ENCODE measurements at regions not wholly inside any gene's neighbourhood (a gene's known extent, or its start where the extent isn't known, plus 50 kb on each side); places are given as distances from the start of the nearest gene placed in this dataset.

DNA sequence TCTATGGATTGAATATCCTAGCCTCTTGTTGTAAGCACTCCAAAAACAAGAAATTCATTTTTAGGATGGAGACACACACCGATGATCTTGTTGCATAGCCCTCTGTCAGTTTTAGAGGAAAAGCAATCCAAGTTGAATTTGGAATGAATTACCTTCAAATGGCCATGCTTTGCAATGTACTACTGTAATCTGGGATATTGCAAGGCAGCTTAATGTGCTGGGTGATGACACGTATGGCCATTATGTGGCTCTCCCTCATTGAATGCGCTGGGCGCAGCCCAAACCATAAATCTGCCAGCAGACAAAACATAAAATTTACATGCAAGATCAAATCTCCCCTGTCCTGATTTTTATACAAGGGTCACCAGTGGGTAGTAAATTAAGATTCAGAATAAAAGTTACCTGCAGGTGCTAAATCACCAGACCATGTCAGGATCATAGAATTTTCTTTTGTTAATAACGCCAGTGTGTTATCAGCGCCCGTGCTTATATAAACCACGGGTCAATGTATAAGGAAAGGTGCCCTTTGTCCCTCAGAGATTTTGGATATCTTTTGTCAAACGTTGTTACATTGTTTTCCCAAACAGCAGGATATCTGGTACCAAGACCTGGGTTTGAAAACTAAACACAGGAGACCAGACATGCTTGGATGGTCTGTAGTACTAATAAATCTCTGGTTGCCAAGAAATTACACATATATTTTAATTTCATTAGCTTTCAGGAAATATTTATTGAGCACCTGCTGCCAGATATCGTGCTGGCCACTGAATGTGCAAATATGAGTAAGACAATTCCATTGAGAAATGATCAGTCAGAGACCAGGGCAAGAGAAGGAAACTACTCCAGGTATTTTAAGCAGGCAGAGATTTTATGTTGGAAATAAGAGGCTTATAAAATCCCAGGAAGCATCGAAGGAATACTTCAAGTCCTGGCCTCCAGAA lies 237.1 kb downstream of the EBLN2 start:
- Histone ChIP-seq H3K9me1 (ENCODE audit: insufficient read depth, low read length) (no peaks in the 10 kb centered on the region), H2AFZ (replicated peaks; ENCODE audit: low read length, poor library complexity) (no peak overlapping the region), H3K4me2 (ENCODE audit: low read depth, low read length) (no peak overlapping the region), H3K14ac (replicated peaks; ENCODE audit: low read depth, low read length) (no peak overlapping the region), H3K27me3 (ENCODE audit: control insufficient read depth, insufficient read depth, low read length) (peaks cover 3% of the 10 kb centered on the region; the same call in 1 of the 2 replicates), H3K56ac (ENCODE audit: extremely low read depth, insufficient read depth, low read length) (no peak overlapping the region), H2BK120ac (ENCODE audit: low read depth, low read length) (no peak overlapping the region), H4K20me1 (ENCODE audit: insufficient read depth, low read length) (no peaks in the 10 kb centered on the region), H3K79me1 (ENCODE audit: low read depth in 1 of 2, low read length in 2 of 2) (no peaks in the 10 kb centered on the region), H2BK20ac (ENCODE audit: low read depth, low read length) (no peak overlapping the region), H4K8ac (ENCODE audit: low read depth in 2 of 2, low read length in 2 of 2) (no peak overlapping the region), H3K18ac (ENCODE audit: low read depth, low read length) (no peak overlapping the region), H2BK15ac (ENCODE audit: low read depth, low read length) (no peak overlapping the region), H3K9me3 (ENCODE audit: control insufficient read depth, insufficient read depth, low read length) (no peaks in the 10 kb centered on the region), H4K91ac (ENCODE audit: insufficient read depth, low read depth, low read length) (no peak overlapping the region), H2AK9ac (replicated peaks; ENCODE audit: low read depth, low read length, poor library complexity) (no peak overlapping the region), H3K4ac (ENCODE audit: low read depth, low read length) (no peak overlapping the region), H3K4me1 (ENCODE audit: control insufficient read depth, insufficient read depth, low read length) (no peaks in the 10 kb centered on the region), H3K27ac (ENCODE audit: insufficient read depth, low read length) (no peak overlapping the region), H2BK5ac (ENCODE audit: low read depth, low read length, poor library complexity, severe bottlenecking) (no peak overlapping the region), H3K36me3 (ENCODE audit: control insufficient read depth, insufficient read depth, low read length) (no peaks in the 10 kb centered on the region), H3K23ac (ENCODE audit: low read depth, low read length) (no peak overlapping the region), H3K9ac (ENCODE audit: low read depth, low read length) (no peak overlapping the region), H2AK5ac (ENCODE audit: low read depth, low read length) (no peak overlapping the region), H4K5ac (ENCODE audit: low read depth, low read length) (no peak overlapping the region), H3K4me3 (ENCODE audit: insufficient read depth, low read depth, low read length) (no peak overlapping the region)
- in situ Hi-C loops (cut with MboI; ENCODE audit: low sequenced_read_pairs) (no loop called here), dilution Hi-C loops (cut with HindIII; ENCODE audit: low sequenced_read_pairs, unreplicated experiment) (no loop called here), intact Hi-C loops (cut with micrococcal nuclease) (no loop called here)
- TF ChIP-seq MAFK (IDR thresholded peaks at IDR 0.05; ENCODE audit: low read depth, low read length), result no peak
- TF ChIP-seq, protein P1, sequence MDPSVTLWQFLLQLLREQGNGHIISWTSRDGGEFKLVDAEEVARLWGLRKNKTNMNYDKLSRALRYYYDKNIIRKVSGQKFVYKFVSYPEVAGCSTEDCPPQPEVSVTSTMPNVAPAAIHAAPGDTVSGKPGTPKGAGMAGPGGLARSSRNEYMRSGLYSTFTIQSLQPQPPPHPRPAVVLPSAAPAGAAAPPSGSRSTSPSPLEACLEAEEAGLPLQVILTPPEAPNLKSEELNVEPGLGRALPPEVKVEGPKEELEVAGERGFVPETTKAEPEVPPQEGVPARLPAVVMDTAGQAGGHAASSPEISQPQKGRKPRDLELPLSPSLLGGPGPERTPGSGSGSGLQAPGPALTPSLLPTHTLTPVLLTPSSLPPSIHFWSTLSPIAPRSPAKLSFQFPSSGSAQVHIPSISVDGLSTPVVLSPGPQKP (IDR thresholded peaks at IDR 0.05; ENCODE audit: borderline replicate concordance, low read depth, low read length), result no peak
- no peak for TF ChIP-seq RAD21 (IDR thresholded peaks at IDR 0.05; ENCODE audit: low read length)
- TF ChIP-seq NFE2L2 (IDR thresholded peaks at IDR 0.05; ENCODE audit: low read depth, low read length), result no peak
- TF ChIP-seq MXI1 (IDR thresholded peaks at IDR 0.05; ENCODE audit: borderline replicate concordance, low read depth, low read length), result no peak
- no peak for TF ChIP-seq SMC3 (IDR thresholded peaks at IDR 0.05; ENCODE audit: low read depth, low read length)
- no peak for TF ChIP-seq RFX5 (IDR thresholded peaks at IDR 0.05; ENCODE audit: low read depth, low read length)
- TF ChIP-seq CHD1 (IDR thresholded peaks at IDR 0.05; ENCODE audit: low read depth, low read length), result no peak
- no TSS peak for BruUV-seq (replicated peaks)
- CTCF ChIA-PET, result no interaction called here
- DNase-seq (no peak), ATAC-seq (ENCODE audit: low read depth) (no peak)
- 80% methylated on average over 2 of the region's 11 CpGs; no CpG with 5 or more reads in 1 of the 2 experiments for WGBS, 2 experiments (ENCODE audit: extremely low coverage in 2 of 2, insufficient read length in 1 of 2)
- POLR2A ChIA-PET (ENCODE audit: unreplicated experiment), result no interaction called here
